Lung (tissue), 11 donors: ENCODE measurements at regions not wholly inside any gene's neighbourhood (a gene's known extent, or its start where the extent isn't known, plus 50 kb on each side); places are given as distances from the start of the nearest gene placed in this dataset.
"Not testable (repeated sequence)": the region's sequence is repeated elsewhere in the genome, so short reads cannot be mapped to it uniquely, and the experiment has no call there.

Experiments used
- ATAC-seq: fragments of 200-7000 bp; cut with Tn5 transposase; one replicate; pipeline ENCODE4 v1.9.1; 2020; ENCODE audit warnings: moderate number of reproducible peaks; ENCODE audit not compliant: insufficient read depth, low FRiP score
- DNase-seq, 3 donors: peaks; one replicate each; pipeline ENCODE4 v3.0.0-alpha.2; 2013 to 2017
- H3K27ac ChIP-seq, 2 donors: one replicate each; pipeline ENCODE4 v1.5.1; 2013; ENCODE audit warnings: mild to moderate bottlenecking in 2 of 2, moderate library complexity in 2 of 2, control low read depth in 1 of 2, inconsistent platforms in 1 of 2, low read depth in 1 of 2, low read length in 1 of 2
- H3K27me3 ChIP-seq, 3 donors: one replicate each; pipeline ENCODE4 v1.5.1; 2013; ENCODE audit warnings: low read length in 2 of 3; ENCODE audit not compliant: control insufficient read depth in 3 of 3, insufficient read depth in 3 of 3
- H3K36me3 ChIP-seq, 4 donors: one replicate each; pipeline ENCODE4 v1.5.1; 2013; ENCODE audit warnings: low read length in 4 of 4, mild to moderate bottlenecking in 1 of 4, moderate library complexity in 1 of 4; ENCODE audit not compliant: control insufficient read depth in 4 of 4, insufficient read depth in 4 of 4
- H3K4me1 ChIP-seq, 5 donors: one replicate each; pipeline ENCODE4 v1.5.1; 2013; ENCODE audit warnings: low read length in 5 of 5, mild to moderate bottlenecking in 2 of 5, moderate library complexity in 1 of 5; ENCODE audit not compliant: control insufficient read depth in 5 of 5, insufficient read depth in 5 of 5
- H3K4me3 ChIP-seq: one replicate; pipeline ENCODE4 v1.5.1; 2013; ENCODE audit warnings: mild to moderate bottlenecking, control low read depth, moderate library complexity
- H3K9ac ChIP-seq, 2 donors: one replicate each; pipeline ENCODE4 v1.5.1; 2013; ENCODE audit warnings: low read length in 2 of 2, control low read depth in 1 of 2; ENCODE audit not compliant: insufficient read depth in 1 of 2
- H3K9me3 ChIP-seq, 4 donors: one replicate each; pipeline ENCODE4 v1.5.1; 2013; ENCODE audit warnings: low read length in 3 of 4, mild to moderate bottlenecking in 1 of 4, moderate library complexity in 1 of 4; ENCODE audit not compliant: control insufficient read depth in 4 of 4, insufficient read depth in 3 of 4
- CTCF ChIP-seq: IDR thresholded peaks from 2 replicates; pipeline ENCODE4 v1.5.1; 2012; ENCODE audit warnings: mild to moderate bottlenecking; ENCODE audit errors: control extremely low read depth, extremely low read depth
- WGBS, 2 donors: extraction: QIAGEN DNeasy Blood & Tissue Kit; methylation state at CpG; one replicate each; pipeline ENCODE4 v1.1.7; 2013; 5-methylcytosine and 5-hydroxymethylcytosine counted together
- donor health status: control.
- donor health status: control.
- donor health status: Bipolar disorder and iron deficiency.
- donor health status: healthy.
- donor health status: DM: yes; HTN: yes; CAD: no.

DNA sequence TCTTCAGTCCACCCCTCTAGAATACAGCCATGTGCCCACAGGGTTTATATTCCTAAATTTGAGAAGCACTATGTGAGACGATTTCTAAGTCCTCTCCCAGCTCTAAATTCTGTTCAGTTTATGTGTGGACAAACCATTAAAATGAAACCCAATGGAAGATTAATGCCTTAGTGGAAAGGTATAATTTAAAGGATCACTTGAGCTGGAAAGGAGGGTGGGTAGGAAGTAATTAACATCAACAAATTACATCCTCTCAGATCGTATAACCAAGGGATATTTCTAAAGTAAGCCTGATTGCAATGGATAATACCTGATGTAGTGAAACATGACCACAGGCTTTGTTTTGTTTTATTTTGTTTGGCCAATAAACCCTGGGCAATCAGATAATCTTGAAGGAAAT lies 511.0 kb upstream of the COBL start:
- ATAC-seq (no peak), DNase-seq (no peak)
- no peaks in the 10 kb centered on the region for H3K27me3 ChIP-seq
- no peaks in the 10 kb centered on the region for H3K4me1 ChIP-seq
- peaks cover 0 to 3% (median 1%) of the 10 kb centered on the region in 4 donors for H3K9me3 ChIP-seq
- no peak overlapping the region for H3K27ac ChIP-seq
- 55 to 67% methylated on average over 2 of the region's 2 CpGs for WGBS, 2 donors
- no peaks in the 10 kb centered on the region for H3K36me3 ChIP-seq
- TF ChIP-seq CTCF = no peak
- H3K4me3 ChIP-seq = no peak overlapping the region
- H3K9ac ChIP-seq = no peak overlapping the region

GRCh38 chr7:51824050-51824449 lies 507.4 kb upstream of the COBL start:
- no peak overlapping the region for H3K4me3 ChIP-seq
- 85 to 87% methylated on average over 7 of the region's 7 CpGs for WGBS, 2 donors

DNA sequence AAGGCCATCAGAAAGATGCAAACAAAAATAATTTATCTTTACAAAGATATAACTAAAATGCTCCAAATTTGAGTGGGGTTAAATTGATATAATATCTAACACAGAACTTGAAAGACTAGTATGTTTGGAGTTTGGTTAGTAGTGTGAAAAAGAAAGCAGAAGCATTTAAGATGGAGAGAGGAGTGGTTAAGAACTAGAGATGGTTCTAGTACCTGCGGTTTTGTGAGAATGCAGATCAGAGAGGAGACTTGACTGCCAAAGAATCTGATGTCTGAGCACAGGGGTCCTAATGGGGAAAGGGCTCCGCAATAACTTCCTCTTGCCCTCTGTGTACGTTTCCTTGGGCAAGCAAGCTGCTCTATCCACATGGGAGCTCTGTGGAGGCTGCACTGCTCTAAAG lies 506.8 kb upstream of the COBL start:
- no peaks in the 10 kb centered on the region for H3K36me3 ChIP-seq
- 76 to 87% methylated on average over 3 of the region's 3 CpGs for whole genome bisulfite sequencing, 2 donors
- no peak for TF ChIP-seq CTCF

More at GRCh38 chr7:51824050-51824449, 507.4 kb upstream of the COBL start:
- no peak for TF ChIP-seq CTCF
- Histone ChIP-seq H3K9ac (no peak overlapping the region), H3K4me1 (no peaks in the 10 kb centered on the region), H3K27me3 (no peaks in the 10 kb centered on the region), H3K36me3 (no peaks in the 10 kb centered on the region), H3K27ac (no peak overlapping the region), H3K9me3 (peaks cover 0 to 2% (median 0%) of the 10 kb centered on the region in 4 donors)
- no peak for ATAC-seq
- DNase-seq = no peak

DNA sequence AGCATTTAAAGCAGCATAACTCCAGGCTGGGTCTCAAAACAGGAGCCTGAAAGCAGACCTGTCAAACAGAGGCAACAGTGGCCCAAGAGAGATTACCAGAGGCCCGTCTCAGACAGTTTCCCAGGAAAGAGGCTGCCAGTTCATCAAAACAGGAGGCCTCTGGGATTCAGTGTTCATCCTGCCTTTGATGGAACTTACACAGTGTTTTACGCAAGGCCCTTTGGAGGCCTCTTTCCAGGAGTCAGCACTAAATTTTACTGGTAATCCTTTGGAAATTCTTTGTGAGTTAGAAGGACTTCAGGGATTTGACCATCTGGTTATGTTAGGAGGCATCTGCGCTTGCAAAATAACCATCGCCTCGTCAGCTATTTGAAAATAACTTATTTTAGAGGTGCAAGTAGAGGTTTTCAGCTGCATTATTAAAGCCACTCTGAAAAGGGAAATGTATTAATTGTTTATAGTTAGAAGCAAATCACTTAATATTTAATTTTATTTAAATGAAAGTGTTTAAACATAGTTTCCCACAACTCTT lies 501.2 kb upstream of the COBL start:
- H3K36me3 ChIP-seq = no peaks in the 10 kb centered on the region
- H3K9me3 ChIP-seq = peaks cover 0 to 3% (median 1%) of the 10 kb centered on the region in 4 donors
- no peak overlapping the region for H3K4me3 ChIP-seq
- no peaks in the 10 kb centered on the region for H3K4me1 ChIP-seq
- H3K27me3 ChIP-seq = no peaks in the 10 kb centered on the region
- no peak overlapping the region for H3K9ac ChIP-seq
- WGBS, 2 donors = 78 to 83% methylated on average over 5 of the region's 5 CpGs
- no peak for TF ChIP-seq CTCF
- no peak overlapping the region for H3K27ac ChIP-seq
- ATAC-seq (no peak), DNase-seq (no peak)

More for the DNA sequence above, 506.8 kb upstream of the COBL start:
- Histone ChIP-seq H3K27ac (no peak overlapping the region), H3K4me3 (no peak overlapping the region), H3K4me1 (no peaks in the 10 kb centered on the region), H3K9me3 (peaks cover 0 to 5% (median 0%) of the 10 kb centered on the region in 4 donors), H3K27me3 (no peaks in the 10 kb centered on the region), H3K9ac (no peak overlapping the region)
- no peak for DNase-seq
- no peak for ATAC-seq

GRCh38 chr7:51805783-51806431 lies 489.3 kb upstream of the COBL start:
- H3K27ac ChIP-seq, ATAC-seq, H3K9ac ChIP-seq, H3K36me3 ChIP-seq, H3K9me3 ChIP-seq, DNase-seq, H3K4me1 ChIP-seq, H3K4me3 ChIP-seq, H3K27me3 ChIP-seq: not testable (repeated sequence)
- 89 to 95% methylated on average over 40 to 41 of the region's 41 CpGs for WGBS, 2 donors
